ENCODE measurements at regions not wholly inside any gene's neighbourhood (a gene's known extent, or its start where the extent isn't known, plus 50 kb on each side); places are given as distances from the start of the nearest gene placed in this dataset.
"Not testable (repeated sequence)": the region's sequence is repeated elsewhere in the genome, so short reads cannot be mapped to it uniquely, and the experiment has no call there.

DNA sequence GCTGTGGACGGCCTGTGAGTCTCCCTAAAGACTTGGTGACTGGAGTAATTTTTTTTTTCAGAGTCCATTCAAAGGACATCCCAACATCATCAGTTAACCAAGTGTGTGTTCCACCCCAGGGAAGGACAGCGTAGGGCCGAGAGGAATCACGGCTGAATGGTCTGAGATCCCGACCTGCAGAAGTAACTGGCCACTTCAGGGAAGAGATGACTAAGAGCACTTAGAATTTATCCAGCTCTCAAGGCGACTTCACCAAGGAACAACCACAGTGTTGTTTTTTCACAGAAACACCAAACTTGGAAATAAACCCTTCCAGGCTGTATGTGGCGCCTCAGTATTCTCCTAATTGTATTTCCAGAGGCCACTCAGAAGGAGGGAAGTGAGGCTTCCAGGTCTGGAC is 231.6 kb downstream of the FNDC1 start:
- DNase-seq (ENCODE audit: low spot score): no peak

DNA sequence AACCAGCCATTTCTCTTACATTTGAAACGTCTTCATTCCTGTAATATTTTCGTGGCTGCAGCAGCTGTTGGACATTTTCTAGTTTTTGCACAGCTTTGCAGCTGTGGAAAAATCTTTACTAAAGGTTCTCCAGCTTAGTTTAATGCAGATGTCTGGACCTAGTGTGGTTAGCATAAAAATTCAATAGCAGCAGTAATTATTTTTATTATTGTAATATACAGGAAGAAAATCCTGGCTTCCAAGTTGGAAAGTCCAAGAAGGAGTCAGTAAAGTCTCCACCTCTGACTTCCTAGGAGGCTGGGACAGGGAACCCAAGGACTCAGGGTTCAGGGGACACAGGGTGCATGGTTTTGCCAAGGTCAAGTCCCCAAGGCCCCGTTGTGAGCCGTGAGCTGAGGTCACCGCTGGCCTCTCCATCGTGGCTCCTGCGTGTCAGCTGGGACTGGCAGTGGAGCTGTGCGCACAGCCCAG is 230.6 kb downstream of the FNDC1 start:
- DNase-seq (ENCODE audit: low spot score): no peak

DNA sequence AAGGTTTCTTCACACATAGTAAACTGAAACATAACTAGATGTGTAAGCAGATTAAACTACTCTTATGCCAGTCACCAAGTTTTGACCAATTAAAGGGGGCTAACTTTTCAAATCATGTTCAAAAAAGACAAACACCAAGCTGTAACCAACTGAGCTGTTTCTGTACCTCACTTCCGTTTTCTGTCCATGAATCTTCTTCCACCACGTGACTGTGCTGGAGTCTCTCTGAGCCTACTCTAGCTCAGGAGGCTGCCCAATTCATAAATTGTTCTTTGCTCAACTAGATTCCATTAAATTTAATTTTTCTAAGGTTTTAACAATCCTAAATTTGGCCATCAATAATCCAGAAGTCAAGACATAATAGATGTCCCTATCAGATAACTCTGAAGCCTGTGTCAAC is 229.4 kb downstream of the FNDC1 start:
- no peak for DNase-seq (ENCODE audit: low spot score)

DNA sequence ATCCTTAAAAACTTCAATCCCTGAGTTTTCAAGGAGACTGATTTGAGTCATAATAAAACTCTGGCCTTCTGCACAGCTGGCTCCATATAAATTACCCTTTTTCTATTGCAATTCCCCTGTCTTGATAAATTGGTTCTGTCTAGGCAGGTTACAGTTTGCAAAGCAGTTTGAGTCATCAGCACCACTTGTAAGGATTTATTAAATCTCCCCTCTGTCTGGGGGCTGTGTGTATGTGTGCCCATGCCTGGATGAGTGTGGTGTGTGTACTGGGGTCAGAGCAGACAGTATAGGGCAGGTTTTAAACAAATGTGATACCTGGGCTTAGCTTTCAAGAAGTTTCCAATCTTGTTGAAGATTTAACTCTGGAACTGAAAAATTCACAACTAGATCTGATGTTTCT is 228.6 kb downstream of the FNDC1 start:
- no peak for DNase-seq (ENCODE audit: low spot score)

DNA sequence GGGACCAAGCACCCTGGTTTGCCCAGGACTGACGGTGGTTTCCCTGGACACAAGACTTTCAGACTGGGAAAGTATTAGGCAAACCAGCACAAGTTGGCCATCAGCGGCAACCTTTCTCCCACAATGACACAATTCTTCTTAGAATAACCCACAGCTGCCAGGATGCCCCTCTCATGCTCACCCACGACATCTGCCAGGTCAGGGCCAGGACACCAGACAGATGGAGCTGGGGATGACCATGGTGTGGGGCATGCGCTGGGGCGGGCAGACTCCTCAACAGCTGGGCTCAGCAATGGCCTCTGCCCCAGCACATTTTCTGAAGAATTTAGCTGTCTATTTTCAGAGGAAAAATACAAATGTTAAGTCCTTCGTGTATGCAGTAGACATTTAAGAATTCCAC is 226.4 kb downstream of the FNDC1 start:
- no peak for DNase-seq (ENCODE audit: low spot score)

DNA sequence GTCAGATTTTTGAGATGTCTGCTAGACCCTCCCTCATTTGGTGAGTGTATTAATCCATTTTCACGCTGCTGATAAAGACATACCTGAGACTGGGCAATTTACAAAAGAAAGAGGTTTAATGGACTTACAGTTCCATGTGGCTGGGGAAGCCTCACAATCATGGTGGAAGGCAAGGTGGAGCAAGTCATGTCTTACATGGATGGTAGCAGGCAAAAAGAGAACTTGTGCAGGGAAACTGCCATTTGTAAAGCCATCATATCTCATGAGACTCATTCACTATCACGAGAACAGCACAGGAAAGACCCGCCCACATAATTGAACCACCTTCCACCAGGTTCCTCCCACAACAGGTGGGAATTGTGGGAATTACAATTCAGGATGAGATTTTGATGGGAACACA is 223.5 kb downstream of the FNDC1 start:
- DNase-seq (ENCODE audit: low spot score): not testable (repeated sequence)

DNA sequence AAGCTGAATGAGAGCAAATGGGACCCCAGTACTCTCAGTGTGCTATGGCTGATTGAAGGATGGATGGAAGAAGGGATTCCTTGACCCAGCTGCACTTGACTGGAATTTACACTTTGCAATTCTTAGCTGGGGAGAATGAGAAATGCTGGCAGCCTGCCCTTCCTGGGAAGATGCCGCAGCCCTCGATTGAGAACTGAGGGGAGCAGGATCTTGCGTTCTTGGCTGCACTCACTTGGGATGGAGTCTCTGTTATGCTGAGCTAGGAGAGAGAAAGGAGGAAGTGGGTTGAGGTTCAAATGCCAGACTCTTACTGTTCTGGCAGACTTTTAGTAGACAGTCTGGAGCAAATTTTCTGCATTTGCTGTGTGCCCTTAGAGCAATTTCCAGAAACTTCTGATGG is 221.2 kb downstream of the FNDC1 start:
- DNase-seq (ENCODE audit: low spot score): no peak

DNA sequence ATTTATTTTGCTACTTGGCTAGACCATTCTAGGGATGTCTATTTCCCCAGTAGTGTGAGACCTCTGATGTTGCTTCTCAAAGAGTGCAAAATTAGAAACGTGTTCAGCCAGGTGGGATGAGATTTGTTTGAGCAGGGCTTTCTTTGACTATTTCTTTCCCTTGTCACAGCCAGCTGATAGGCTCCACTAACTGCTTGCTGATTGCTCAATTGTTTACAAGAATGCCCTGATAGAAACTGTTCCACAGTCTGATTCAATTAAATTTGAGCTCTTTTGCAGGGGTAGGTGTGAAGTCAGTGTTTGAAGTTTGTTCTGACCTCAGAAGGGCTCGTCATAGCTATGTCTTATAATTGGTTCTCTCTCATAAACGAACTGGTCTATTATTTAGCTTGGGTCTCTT is 220.5 kb downstream of the FNDC1 start:
- DNase-seq (ENCODE audit: low spot score): no peak

DNA sequence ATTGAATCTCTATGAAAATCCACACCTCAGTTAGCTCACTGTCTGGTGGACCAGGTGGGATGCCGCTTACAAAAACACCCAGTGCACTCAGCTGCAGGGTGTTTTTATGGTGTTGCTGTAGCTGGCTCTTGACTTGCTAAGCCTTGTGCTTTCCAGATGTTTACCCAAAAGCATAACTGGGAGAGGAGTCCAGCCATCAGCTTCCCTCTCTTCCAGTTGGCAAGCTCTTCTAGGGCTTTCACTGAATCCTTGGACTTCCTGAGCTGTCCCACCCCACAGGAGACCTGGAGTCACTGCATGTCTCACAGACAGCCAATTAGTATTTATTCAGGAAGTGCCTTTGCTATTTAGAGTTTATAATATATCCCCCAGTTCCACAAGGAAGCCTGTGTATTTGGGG is 210.9 kb downstream of the FNDC1 start:
- no peak for DNase-seq (ENCODE audit: low spot score)

DNA sequence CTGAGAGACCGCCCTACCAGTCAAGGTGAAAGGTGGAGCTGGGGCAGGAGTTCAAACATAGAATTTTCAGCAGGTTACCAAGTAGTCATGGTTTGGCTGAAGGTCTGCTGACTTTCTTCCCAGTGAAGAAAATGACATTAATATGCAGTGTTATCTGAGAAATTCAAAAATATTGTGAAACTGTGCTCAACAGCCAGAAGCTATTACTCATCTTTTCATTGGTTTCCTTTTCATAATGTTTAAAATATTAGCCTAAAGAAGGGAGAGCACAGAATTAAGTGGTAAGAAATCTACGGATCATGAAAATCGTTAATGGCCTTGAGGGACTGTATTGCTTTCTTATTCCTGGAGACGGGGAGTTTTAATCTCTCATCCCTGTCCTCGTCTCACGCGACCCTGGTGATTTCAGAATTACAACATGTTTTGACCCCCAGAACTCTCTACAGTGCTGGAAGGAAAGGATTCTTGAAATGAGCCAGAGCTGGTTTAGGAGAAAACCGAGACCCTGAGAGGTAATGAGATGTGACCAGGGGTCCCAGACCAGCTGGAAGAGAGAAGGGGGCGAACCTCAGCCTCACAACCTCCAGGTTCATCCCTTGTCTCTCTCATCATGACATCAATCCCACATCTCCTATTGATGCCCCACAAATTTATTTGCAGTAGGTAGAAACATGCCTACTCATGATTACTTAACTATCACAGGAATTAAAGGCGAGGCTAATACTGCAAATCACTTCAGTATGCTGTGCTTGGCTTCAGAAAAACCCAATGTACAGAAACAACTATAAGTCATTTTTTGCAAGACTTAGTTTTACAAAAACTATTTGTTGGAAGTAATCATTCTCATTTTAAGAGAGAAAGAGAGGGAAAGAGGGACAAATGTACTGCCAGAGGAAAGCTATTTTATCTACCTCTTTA is 209.5 kb downstream of the FNDC1 start:
- no peak for DNase-seq (ENCODE audit: low spot score)

DNA sequence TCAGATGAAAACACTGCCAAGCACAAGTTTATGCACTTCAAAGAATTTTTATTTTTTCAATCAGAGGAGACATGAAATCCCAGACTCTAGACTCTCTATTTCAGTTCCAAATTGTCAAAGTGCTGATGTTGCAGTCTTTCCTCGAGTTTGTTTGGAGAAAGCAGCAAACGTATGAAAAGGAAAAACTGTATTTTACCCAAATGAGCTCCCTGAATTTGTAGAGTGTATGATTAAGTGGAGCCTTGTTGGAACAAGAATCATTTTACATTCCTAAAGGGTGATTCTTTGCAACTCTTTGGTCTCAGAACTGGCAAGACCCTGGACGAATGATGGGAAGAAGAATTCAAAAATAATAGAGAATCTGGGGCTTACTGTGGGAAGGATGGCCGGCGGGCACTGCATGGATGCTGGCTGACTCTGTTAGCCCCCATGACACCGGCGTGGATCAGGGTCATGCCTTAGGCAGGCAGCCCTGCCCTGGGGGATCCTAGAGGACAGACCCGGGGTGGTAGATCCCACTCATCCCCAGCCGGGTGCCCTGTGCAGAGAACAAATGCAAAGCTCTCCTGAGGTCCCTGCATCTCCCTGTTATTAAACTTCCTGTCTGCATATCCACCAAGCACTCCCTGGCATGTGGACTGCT is 207.4 kb downstream of the FNDC1 start:
- no peak for DNase-seq (ENCODE audit: low spot score)

DNA sequence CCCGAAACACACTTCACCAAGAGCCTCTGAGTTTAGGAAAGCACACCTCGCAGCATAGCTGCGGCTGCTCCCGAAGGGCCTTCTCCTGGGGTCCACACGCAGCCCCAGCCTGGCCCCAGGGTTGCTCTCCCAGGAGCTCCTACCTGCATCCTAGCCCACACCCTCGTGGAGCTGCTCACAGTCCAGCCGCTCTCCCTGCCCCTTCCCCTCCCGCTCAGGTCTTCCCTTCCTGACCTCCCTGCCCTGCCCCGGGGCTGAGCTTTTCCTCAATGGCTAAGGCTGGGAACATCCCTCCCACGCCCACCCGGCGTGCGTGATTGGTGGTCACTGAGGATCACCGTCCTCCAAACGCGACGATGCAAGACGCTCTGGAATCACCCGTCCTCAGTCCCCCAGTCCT is 205.8 kb downstream of the FNDC1 start:
- DNase-seq (ENCODE audit: low spot score): no peak

DNA sequence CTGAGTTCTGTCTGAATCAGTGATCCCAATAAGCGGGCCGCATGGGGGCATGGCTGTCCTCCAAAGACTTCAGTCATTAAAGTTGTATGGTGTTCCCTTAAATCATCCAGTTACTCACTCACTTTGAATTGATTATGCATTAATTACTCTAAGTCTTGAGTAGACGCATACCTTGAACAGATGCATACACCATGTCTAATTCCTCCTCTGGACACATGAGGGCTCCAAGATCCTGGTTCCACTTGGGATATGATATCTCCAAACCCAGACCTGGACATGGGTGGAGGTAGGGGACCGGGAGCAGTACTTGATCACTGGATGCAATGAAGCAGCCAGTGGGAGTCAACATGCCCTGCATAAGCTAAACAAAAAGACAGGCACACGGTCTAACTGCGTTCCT is 204.5 kb downstream of the FNDC1 start:
- no peak for DNase-seq (ENCODE audit: low spot score)

DNA sequence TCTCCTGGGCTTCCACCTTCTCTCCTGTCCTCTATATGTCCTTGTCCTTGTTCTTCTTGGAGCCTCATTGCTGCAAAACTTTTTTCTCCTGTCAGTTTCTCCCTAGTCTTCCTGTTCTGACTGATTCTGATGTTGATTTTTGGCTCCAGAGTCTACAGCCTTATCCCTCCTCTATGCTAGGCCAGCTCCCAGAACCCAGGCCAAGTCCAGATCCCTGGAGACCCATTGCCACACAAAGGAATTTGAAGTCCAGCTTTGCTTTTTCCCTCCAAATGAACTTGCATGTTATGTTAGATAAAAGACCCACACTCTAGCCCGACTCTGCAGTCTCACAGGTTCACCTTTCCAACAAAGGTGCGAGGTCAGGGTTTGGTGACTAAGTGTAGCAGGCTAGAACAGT is 203.1 kb downstream of the FNDC1 start:
- DNase-seq (ENCODE audit: low spot score): no peak

DNA sequence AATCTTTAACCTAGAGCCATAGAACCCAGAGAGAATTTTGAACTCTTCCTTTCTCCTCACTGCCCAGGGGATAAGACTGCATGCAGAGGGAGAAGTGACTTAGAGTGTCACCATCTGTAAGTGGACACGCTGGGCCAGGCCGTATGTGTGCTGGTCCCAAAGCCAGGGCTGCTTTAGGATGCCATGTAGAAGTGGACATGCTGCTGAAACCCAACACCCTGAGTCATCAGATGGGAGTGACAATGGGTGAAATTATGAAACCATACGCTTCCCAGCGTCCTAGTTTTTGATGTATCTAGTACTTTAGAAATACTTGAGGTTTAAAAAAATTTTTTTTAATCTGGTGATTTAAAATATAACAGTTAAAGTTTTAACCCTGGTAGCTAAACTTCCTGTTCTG is 191.1 kb downstream of the FNDC1 start:
- no peak for DNase-seq (ENCODE audit: low spot score)

DNA sequence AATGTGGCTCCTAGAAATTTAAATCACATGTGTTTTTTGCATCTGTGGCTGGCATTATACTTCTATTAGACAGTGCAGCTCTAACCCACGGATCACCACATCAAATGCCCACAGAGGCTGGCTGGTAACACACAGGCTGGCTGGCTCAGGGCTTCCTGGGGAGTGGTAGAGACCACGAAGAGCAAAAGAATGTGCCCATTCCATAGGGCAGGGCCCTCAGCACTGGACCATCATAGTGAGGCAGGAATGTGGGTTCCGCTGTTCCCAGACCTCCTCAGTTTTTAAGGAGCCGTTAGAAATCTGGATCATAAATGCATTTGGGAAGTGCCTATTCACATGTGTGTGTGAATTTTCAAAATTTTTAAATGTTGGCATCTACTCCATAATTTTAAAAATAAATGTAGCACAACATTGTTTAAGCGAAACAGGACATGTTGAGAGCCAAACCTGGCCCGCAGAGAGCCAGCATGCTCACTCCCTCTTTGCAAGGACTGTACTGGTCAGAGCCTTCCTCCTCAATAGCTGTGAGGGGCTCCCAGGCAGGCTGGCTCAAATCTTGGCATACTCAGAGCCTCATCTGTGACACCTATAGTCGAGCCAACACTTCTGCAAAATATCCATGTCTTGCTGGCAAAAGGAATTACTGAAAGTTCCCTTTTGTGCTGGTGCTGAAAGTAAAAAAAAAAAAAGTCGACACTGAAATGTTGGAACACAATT is 190.5 kb downstream of the FNDC1 start:
- DNase-seq (ENCODE audit: low spot score): no peak

DNA sequence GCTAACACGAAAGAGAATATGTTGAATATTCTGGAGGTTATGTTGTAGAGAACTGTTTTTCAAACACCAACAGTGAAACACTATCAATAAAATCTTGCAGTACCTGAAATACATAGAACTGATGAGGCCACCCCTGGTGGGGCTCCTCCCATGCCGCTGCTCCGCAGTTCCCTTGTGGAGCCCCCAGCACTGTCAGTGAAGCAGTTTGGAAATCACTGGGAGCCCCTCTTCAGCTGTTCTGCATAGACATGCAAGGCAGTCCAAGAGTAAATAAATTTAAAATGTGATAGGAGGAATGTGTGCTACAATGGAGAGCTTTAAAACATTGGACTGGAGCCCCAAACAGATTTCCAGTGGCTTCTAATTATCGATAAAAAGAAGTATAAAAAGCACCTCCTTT is 189.4 kb downstream of the FNDC1 start:
- no peak for DNase-seq (ENCODE audit: low spot score)

DNA sequence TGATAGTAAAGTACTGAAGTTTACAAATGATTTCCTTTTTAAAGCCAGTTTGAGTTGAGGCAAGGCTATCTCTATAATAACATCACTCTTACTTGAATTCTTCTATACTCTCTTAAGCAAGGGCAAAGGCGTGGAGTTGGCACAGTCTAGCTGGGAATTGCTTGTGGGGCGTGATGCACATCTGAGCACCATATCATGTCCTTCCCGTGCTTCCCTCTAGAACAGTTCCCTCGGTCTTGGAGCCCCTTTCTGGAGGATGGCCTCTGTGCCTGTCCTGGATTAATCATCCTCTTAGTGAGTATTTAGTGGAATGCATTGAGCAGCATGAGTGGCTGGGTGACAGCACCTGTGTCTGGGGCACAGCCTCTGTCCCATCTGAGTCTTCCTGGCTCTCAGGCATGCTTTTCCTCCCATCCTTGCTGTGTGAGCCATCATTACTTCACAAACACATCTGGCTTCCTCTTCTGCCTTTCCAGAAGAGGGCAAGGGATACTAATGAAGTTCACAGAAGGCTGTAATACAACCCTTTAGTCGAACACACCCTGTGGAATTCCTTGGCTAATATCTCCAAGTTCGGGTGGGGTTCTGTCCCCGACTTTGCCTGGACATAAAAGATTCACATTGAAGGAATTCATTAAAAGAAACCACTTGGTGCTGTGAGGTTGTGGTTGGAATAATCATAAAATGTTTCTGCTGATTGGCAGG is 188.2 kb downstream of the FNDC1 start:
- DNase-seq (ENCODE audit: low spot score): no peak

DNA sequence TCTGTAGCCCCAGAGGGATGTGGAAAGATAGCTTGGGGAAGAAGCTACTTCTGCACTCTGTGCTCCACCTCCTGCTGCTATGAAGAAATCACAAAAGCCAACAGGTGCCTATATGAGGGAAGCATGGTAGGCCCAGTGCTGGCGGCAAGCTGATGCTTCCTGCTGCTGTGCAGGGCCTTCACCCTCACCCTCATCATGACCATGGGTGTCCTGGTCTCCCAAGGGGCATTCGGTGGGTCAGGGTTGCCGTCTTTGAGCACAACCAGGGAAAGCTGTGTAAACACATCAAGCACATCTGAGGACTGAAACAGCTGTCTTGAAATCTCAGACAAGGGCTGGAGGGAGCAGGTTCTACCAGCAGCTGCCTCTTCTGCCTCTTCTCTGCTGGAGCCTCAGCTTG is 184.0 kb downstream of the FNDC1 start:
- no peak for DNase-seq (ENCODE audit: low spot score)

DNA sequence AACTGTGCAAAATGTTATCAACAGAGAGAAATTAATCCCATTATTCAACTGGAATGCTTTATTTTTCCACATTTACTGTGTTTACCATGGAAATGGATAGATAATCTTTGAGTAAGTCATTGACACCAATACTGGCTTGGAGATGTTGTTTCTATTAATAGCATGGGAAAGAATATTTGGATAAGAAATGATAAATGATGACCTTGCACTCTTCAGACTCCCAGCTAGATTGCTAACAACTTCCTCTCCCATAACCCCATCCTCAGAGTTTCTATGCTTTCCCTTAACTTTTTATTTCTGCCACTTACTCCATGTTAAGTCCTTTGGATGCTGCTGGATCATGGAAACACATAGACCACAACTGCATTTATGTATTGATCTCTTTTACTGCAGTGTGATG is 182.5 kb downstream of the FNDC1 start:
- no peak for DNase-seq (ENCODE audit: low spot score)

DNA sequence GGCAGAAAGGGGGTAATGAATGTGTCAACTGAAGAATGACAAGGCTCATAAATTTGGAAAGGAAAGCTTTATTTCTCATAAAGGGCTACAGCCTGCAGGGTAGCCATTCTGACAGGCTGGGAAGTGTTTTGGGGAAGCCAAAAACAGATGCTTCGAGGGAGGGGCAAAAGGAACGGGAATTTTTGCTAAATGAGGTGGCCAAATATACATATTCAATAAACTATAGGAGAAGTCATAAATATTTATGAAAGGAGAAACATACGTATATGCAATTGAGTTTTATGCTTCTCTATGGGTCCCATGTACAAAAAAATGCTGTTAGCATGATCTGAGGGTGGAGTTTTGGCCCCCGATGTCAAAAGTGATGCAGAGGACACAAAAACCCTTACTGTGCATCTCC is 180.7 kb downstream of the FNDC1 start:
- DNase-seq (ENCODE audit: low spot score): no peak

DNA sequence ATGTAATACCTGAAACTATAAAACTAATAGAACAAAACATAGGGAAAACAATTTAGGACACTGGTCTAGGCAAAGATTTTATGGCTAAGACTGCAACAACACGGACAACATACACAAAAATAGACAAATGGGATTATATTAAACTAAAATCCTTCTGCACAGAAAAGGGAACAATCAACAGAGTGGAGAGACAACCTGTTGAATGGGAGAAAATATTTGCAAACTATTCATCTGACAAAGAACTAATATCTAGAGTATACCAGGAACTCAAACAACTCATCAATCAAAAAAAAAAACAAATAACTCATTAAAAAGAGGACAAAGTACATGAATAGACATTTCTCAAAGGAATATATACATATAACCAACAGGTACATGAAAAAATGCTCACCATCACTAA is 174.5 kb downstream of the FNDC1 start:
- no peak for DNase-seq (ENCODE audit: low spot score)

All from mucosa of gallbladder (tissue), 1 donor.